HG03066 (cell line): ENCODE measurements at regions not wholly inside any gene's neighbourhood (a gene's known extent, or its start where the extent isn't known, plus 50 kb on each side); places are given as distances from the start of the nearest gene placed in this dataset.
"Not testable (repeated sequence)": the region's sequence is repeated elsewhere in the genome, so short reads cannot be mapped to it uniquely, and the experiment has no call there.

ENCODE experiments used
- ATAC-seq: cut with Tn5 transposase; IDR thresholded peaks from one replicate; pipeline ENCODE4 v1.9.1; 2021; ENCODE audit warnings: low read depth; ENCODE audit not compliant: unreplicated experiment

DNA sequence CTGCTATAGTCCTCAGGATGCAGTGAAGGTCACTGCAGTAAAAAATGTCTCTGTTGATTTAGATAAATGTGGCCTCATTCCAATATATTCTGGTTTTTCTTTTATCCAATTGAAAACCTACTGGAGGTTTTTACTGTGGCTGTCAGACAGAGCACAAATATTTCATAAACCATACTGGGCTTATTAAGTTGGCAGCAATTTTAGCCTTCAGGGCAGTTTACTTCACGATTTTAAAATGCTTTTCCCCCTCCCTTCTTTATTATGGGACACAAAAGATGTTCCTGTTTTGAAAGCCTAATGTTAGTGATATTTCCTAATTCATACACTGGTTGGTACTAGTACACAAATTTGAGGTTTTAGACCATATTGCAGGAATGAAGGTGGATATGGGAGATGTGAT lies 939.4 kb downstream of the C4orf33 start:
- ATAC-seq, result no peak

GRCh38 chr4:130037866-130038265 lies 941.9 kb downstream of the C4orf33 start:
- not testable (repeated sequence) for ATAC-seq

DNA sequence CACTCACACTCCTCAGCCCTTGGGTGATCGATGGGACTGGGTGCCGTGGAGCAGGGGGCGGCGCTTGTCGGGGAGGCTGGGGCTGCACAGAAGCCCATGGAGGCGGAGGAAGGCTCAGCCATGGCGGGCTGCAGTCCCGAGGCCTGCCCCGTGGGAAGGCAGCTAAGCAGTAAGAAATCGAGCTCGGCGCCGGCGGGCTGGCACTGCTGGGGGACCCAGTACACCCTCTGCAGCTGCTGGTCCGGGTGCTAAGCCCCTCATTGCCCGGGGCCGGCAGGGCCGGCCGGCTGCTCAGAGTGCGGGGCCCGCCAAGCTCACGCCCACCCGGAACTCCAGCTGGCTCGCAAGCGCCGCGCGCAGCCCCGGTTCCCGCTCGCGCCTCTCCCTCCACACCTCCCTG lies 942.6 kb downstream of the C4orf33 start:
- not testable (repeated sequence) for ATAC-seq

DNA sequence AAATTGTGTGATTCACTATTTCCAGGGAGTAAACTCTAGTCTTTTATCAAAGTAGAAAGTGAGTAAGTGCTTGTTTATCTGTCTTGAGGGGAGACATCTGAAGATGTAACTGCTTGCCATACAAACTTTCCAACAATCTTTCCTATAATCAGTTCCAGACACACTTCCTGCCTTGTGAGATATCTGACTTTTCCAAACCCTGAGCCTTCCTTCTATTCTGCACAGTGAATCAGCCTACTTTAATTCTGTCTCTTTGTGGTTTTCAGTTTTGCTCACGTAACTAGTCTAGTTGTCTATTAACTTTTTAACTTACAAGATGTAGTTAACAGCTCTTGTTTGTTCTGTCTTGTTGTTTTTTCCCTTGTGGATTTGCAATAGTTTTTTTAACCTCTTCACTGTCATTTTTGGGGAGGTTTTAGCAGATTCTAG lies 947.8 kb downstream of the C4orf33 start:
- ATAC-seq, result peak; percentile 80

- no peak for ATAC-seq
Observed at GRCh38 chr4:130044788-130045531, 949.0 kb downstream of the C4orf33 start.

GRCh38 chr4:130053723-130054122 lies 957.8 kb downstream of the C4orf33 start:
- ATAC-seq, result no peak

DNA sequence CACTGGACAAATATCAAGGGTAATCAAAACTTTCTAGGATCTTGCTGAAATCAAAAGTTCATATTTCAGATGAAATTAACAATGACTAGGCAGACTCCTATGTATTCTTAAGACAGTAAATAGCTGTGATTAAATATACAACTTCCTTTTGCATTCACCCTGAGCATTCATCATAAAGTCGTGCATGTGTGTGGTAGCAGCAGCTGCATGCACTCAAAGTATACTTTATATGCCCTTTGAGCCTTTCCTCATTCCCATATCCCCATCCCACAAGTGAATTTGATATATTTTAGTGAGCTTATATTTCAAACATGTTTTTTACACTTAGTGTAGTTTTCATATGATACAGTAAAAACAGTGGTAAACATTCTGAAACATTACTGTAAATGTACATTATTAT lies 959.0 kb downstream of the C4orf33 start:
- ATAC-seq, result no peak

DNA sequence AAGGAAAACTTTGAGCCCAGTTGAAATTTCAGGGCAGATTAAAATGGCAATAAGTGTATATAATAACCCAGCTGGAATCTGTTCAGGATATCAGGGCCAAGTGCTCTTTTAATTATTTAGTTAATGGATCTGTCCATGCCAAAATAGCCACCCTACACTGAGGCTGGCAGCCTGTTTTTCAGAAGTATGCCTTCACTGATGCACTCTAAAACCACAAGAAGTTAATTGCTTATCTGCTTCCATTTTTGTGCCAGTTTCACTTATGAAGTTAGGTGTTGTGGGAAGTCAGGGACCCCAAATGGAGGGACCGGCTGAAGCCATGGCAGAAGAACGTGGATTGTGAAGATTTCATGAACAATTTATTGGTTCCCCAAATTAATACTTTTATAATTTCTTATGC lies 960.3 kb downstream of the C4orf33 start:
- no peak for ATAC-seq

DNA sequence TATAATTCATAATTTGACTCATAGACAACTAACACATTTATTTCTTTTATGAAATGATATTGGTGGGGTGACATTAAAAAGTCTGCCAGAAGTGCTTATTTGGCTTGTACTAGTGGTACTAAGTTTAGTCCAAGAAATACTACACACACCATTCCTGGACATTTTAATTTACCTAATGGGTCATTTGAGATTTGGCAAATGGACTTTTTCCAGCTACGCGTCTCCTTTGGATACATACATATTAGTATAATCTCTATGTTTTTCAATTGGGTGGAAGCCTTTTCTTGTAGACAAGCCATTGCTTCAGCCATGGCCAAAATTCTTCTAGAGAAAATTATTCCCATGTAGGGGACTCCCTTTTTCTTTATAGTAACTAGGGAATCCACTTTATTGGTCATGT lies 968.5 kb downstream of the C4orf33 start:
- no peak for ATAC-seq

DNA sequence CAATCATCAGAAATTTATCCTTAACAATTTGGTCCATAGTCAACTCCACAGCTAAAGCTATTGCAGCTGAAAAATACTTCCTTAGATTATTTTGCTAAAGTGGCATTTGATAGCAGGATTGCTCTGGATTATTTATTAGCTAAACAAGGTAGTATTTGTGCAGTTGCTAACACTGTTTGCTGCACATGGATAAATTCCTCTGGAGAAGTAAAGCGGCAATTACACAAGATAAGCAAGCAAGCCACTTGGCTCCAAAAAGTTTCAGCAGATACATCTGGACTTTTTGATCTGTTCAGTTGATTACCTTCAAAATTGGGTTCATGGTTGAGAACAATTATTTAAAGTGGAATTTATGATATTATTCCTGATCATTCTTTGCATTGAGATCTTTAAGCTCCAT lies 971.5 kb downstream of the C4orf33 start:
- ATAC-seq, result no peak

DNA sequence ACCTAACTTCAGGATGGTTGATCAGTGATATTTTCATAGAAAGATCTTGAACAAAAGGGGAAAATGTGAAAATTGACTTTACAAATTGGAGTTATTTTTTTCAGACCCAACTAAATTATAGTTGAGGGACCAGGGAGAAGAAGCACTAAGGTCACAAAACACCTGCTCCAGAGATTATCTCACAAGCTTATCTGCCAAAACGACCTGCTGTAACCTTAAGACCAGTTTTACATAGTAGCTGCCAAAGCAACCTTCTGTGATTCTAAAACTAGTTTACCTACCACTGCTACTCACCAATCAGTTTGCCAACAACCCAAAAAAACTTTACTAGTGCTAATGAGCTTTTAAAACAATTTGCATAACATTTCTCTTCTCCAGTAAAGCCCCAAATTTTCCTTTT lies 972.1 kb downstream of the C4orf33 start:
- ATAC-seq, result no peak

DNA sequence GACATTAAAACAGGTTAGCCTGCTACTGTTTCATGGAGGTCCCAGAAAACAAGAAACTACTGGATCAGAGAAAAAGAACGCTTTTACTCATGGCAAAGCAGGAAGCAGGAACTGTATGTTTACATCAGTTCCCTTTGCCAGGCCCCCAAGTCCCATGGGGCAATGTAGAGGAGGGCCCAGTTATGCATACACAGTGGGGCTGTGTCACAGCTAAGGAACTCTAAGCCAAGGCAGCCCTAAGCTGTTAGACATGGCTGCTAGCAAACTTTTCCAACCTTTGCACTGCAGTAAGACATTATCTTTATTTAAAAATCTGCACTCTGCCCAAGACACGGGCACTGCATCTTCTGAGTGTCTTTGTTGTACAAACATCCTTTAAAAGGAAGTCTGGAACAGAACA lies 975.8 kb downstream of the C4orf33 start:
- no peak for ATAC-seq

GRCh38 chr4:130073145-130073790 lies 977.3 kb downstream of the C4orf33 start:
- no peak for ATAC-seq

GRCh38 chr4:130074096-130074495 lies 978.1 kb downstream of the C4orf33 start:
- no peak for ATAC-seq

- ATAC-seq, result no peak
Observed at GRCh38 chr4:130077275-130077674, 981.3 kb downstream of the C4orf33 start.

- ATAC-seq, result not testable (repeated sequence)
Observed at GRCh38 chr4:130079027-130079426, 983.1 kb downstream of the C4orf33 start.

- no peak for ATAC-seq
Observed at GRCh38 chr4:130080872-130081451, 985.0 kb downstream of the C4orf33 start.

GRCh38 chr4:130090427-130090826 lies 994.5 kb downstream of the C4orf33 start:
- ATAC-seq, result no peak

DNA sequence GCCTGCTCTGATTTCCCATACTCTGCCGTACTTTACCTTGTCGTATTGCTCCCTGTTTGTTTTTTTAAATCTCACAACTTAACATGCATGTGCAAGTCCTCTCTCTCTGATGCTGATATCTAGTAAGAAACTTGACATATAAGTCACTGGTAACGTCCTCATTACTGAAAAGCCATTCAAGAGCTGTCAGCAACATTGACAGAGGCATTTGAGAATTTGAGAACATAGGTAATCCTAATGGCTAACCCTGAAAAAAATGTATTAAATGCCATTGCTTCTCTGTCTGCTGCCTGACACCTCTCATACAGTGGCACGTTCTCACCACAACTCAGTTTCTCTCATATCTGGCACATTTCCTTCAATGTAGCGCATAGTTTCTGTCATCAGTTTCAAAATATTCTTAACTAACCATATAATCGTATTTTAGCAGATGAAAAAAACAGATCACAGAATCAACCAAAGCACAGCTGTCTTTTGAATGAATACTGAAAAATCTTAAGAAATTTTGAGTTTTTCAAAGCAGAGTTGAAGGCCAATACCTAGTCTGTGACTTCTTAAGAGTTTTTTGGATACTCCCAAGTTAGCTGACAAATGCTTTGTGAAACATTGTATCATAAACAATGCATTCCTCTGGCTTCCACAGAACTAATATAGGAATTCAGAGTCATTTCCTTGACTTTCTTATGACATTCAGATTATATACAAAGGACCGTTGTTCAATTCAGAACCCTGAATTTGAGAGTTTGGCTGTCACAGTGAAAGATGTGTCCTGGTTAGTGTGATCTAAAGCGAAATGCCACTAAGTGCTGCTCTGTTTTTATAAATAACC lies 996.4 kb downstream of the C4orf33 start:
- no peak for ATAC-seq

GRCh38 chr4:130099105-130099504 lies 1003.2 kb downstream of the C4orf33 start:
- ATAC-seq, result no peak

DNA sequence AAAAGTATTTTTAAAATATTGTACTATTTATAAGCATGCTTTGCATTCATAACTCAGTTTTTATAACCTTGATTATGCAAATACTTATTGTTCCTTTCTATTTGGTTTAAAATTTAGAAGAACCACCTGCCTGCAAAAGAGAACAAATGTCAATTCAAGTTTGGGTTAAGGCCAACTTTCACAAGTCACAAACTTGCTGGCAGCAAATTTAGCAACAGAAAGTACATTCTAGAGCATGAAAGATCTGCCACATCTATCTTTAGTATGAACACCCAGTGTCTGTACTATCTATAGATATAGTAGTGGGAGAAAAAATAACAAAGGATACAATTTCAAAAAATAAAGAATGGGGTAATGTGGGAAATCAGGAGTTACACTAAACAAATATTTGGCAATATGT lies 1014.2 kb downstream of the C4orf33 start:
- ATAC-seq, result peak; percentile 71
